Gastroesophageal sphincter (tissue), 3 donors: ENCODE measurements at regions not wholly inside any gene's neighbourhood (a gene's known extent, or its start where the extent isn't known, plus 50 kb on each side); places are given as distances from the start of the nearest gene placed in this dataset.

Source experiments
- EP300 ChIP-seq: sonication (generic); formaldehyde crosslinking; IDR thresholded peaks from one replicate; pipeline ENCODE4 v1.6.1; 2017; ENCODE audit warnings: antibody characterized with exemption, mild to moderate bottlenecking
- POLR2A ChIP-seq, 2 donors: fragments of 450-650 bp; IDR thresholded peaks; one replicate each; pipeline ENCODE4 v1.6.1; 2017; ENCODE audit warnings: antibody characterized with exemption in 2 of 2, mild to moderate bottlenecking in 2 of 2, moderate library complexity in 1 of 2
- POLR2AphosphoS5 ChIP-seq: sonication (generic); formaldehyde crosslinking; IDR thresholded peaks from one replicate; pipeline ENCODE4 v1.6.1; 2017; ENCODE audit warnings: antibody characterized with exemption
- TF ChIP-seq, protein P1 (sequence below), 4 experiments: fragments of 200-600 bp in 2 of 4; fragments of 450-650 bp in 2 of 4; sonication (generic) in 1 of 4; IDR thresholded peaks; one replicate each; pipeline ENCODE4 v1.5.1; 2017 to 2019; ENCODE audit warnings: antibody characterized with exemption in 4 of 4, mild to moderate bottlenecking in 2 of 4, moderate library complexity in 2 of 4

DNA sequence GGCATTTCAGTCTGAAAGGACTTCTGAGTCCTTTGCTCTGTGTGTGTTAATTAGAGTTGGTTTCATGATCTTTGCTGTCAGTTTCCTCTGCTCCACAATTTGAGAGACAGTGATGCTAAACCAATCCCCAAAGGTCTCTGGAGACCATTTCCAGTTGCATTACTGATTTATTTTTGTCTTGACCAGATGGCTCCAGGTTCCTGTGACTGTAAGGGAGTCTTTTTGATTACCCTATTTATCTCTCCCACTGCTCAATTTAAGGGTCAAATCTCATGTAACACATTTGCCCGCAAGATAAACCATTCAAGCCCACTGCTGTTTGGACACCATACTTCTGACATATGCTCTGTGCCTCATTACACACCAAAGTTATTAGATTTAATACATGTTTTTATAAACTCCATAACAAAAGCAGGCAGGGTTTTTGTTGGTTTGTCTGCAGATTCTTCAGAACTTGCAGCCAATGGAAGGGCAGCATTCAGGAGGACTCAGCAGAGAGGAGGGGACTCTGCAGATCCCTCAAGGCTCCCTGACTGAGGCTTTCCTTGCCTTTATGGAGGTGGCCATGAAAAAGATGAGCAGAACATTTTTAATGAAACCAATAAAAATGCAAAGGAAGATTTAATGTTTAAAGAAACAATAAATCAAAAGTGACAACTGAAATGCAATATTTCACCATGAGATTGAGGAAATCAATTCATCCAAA, 889.3 kb upstream of the CELF4 start:
- TF ChIP-seq, protein P1, sequence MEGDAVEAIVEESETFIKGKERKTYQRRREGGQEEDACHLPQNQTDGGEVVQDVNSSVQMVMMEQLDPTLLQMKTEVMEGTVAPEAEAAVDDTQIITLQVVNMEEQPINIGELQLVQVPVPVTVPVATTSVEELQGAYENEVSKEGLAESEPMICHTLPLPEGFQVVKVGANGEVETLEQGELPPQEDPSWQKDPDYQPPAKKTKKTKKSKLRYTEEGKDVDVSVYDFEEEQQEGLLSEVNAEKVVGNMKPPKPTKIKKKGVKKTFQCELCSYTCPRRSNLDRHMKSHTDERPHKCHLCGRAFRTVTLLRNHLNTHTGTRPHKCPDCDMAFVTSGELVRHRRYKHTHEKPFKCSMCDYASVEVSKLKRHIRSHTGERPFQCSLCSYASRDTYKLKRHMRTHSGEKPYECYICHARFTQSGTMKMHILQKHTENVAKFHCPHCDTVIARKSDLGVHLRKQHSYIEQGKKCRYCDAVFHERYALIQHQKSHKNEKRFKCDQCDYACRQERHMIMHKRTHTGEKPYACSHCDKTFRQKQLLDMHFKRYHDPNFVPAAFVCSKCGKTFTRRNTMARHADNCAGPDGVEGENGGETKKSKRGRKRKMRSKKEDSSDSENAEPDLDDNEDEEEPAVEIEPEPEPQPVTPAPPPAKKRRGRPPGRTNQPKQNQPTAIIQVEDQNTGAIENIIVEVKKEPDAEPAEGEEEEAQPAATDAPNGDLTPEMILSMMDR (IDR thresholded peaks at IDR 0.05): no peak
- TF ChIP-seq POLR2AphosphoS5: no peak
- no peak for TF ChIP-seq EP300
- TF ChIP-seq POLR2A (IDR thresholded peaks at IDR 0.05): no peak
